A549 (cell line): ENCODE measurements at regions not wholly inside any gene's neighbourhood (a gene's known extent, or its start where the extent isn't known, plus 50 kb on each side); places are given as distances from the start of the nearest gene placed in this dataset.

ENCODE experiments used
- ATAC-seq, 2 experiments: fragments of 200-7000 bp in 1 of 2; fragments of >200 bp in 1 of 2; cut with Nextera tagmentation in 1 of 2; cut with Tn5 transposase in 1 of 2; 3 replicates each; pipeline versions ENCODE4 v1.8.0 to v1.9.1; 2018 to 2020; ENCODE audit warnings: mild to moderate bottlenecking in 1 of 2, moderate library complexity in 1 of 2
- CTCF ChIA-PET: fragments of 300-600 bp; sonication (Branson Sonifier 250); formaldehyde crosslinking; extraction: SDS; loops from one replicate; lab custom pipeline; 2021; ENCODE audit warnings: antibody characterized with exemption, inconsistent platforms; lab: Yijun Ruan, JAX
- POLR2A ChIA-PET: fragments of 350-600 bp; formaldehyde crosslinking; extraction: SDS; loops from one replicate; lab custom pipeline; 2021; ENCODE audit warnings: antibody characterized with exemption, inconsistent platforms; lab: Yijun Ruan, JAX
- DNase-seq, 2 experiments: peaks; one replicate each; pipeline versions ENCODE4 v3.0.0 to v3.0.0-alpha.2; 2011 to 2016; ENCODE audit warnings: low read depth in 1 of 2, low spot score in 1 of 2
- FAIRE-seq: peaks from 2 replicates; lab custom pipeline; 2011; peaks lifted over from hg19 to GRCh38; lab: Jason Lieb, UNC
- H3K27ac ChIP-seq, 2 experiments: fragments of >200 bp; sonication (Bioruptor Twin); formaldehyde crosslinking; 3 replicates each; pipeline ENCODE4 v1.5.1; 2016 to 2017
- H3K4me1 ChIP-seq: fragments of >200 bp; sonication (Bioruptor Twin); formaldehyde crosslinking; 3 replicates; pipeline ENCODE4 v1.6.1; 2016
- H3K4me2 ChIP-seq: fragments of >200 bp; sonication (Bioruptor Twin); formaldehyde crosslinking; 3 replicates; pipeline ENCODE4 v1.6.1; 2016
- H3K4me3 ChIP-seq: fragments of >200 bp; sonication (Bioruptor Twin); formaldehyde crosslinking; 3 replicates; pipeline ENCODE4 v1.5.1; 2016
- H3K9me3 ChIP-seq: fragments of >200 bp; sonication (Bioruptor Twin); formaldehyde crosslinking; 3 replicates; pipeline ENCODE4 v1.6.1; 2016
- BHLHE40 ChIP-seq: IDR thresholded peaks from 2 replicates; pipeline ENCODE4 v1.6.1; 2012; ENCODE audit warnings: low read depth, low read length, inconsistent platforms
- CBX8 ChIP-seq: fragments of 200-600 bp; sonication (generic); IDR thresholded peaks from 2 replicates; pipeline ENCODE4 v1.6.1; 2016
- CHD2 ChIP-seq: fragments of 150-350 bp; IDR thresholded peaks from 2 replicates; pipeline ENCODE4 v1.6.1; 2014; ENCODE audit warnings: low read length; ENCODE audit not compliant: partially characterized antibody
- EHF ChIP-seq: fragments of 250-450 bp; sonication (Bioruptor Pico); IDR thresholded peaks from 2 replicates; pipeline ENCODE4 v1.5.0; 2020; ENCODE audit warnings: mild to moderate bottlenecking
- EHMT2 ChIP-seq: fragments of 200-600 bp; sonication (generic); IDR thresholded peaks from 2 replicates; pipeline ENCODE4 v1.6.1; 2016; ENCODE audit warnings: antibody characterized with exemption, low read depth, mild to moderate bottlenecking, moderate library complexity
- EP300 ChIP-seq, 2 experiments: fragments of >200 bp; sonication (Bioruptor Twin); formaldehyde crosslinking; IDR thresholded peaks; 2 replicates in 1 of 2; 3 replicates in 1 of 2; pipeline ENCODE4 v1.6.1; 2016 to 2017
- ESRRA ChIP-seq: fragments of 150-350 bp; IDR thresholded peaks from 2 replicates; pipeline ENCODE4 v1.6.1; 2014; ENCODE audit warnings: mild to moderate bottlenecking, low read length, borderline replicate concordance
- FOSB ChIP-seq: fragments of 250-450 bp; sonication (Bioruptor Pico); IDR thresholded peaks from 2 replicates; pipeline ENCODE4 v1.5.0; 2020; ENCODE audit warnings: mild to moderate bottlenecking, moderate library complexity
- FOSL2 ChIP-seq, 2 experiments: fragments of 450-650 bp in 1 of 2; fragments of >200 bp in 1 of 2; sonication (Bioruptor Twin) in 1 of 2; formaldehyde crosslinking; IDR thresholded peaks; 2 replicates each; pipeline versions ENCODE4 v1.5.0 to v1.6.1; 2016 to 2020; ENCODE audit warnings: mild to moderate bottlenecking in 1 of 2, moderate library complexity in 1 of 2
- GATA3 ChIP-seq: IDR thresholded peaks from 2 replicates; pipeline ENCODE4 v1.6.1; 2012; ENCODE audit warnings: borderline replicate concordance
- HDAC2 ChIP-seq: fragments of 200-600 bp; sonication (generic); IDR thresholded peaks from 2 replicates; pipeline ENCODE4 v1.6.1; 2016
- JUNB ChIP-seq: fragments of >200 bp; sonication (Bioruptor Twin); formaldehyde crosslinking; IDR thresholded peaks from 2 replicates; pipeline ENCODE4 v1.6.1; 2016
- KDM5A ChIP-seq: fragments of 200-600 bp; sonication (generic); IDR thresholded peaks from 2 replicates; pipeline ENCODE4 v1.6.1; 2016; ENCODE audit warnings: antibody characterized with exemption, mild to moderate bottlenecking
- MAZ ChIP-seq: fragments of 150-350 bp; IDR thresholded peaks from 2 replicates; pipeline ENCODE4 v1.6.1; 2014; ENCODE audit warnings: antibody characterized with exemption, low read depth, low read length, borderline replicate concordance
- MYC ChIP-seq: IDR thresholded peaks from 2 replicates; pipeline ENCODE4 v1.6.1; 2012; ENCODE audit warnings: mild to moderate bottlenecking, inconsistent platforms, low read length, improper control_type of control experiment, borderline replicate concordance
- NPAS2 ChIP-seq: fragments of 250-450 bp; sonication (Bioruptor Pico); IDR thresholded peaks from 2 replicates; pipeline ENCODE4 v1.8.0; 2022; ENCODE audit warnings: mild to moderate bottlenecking, moderate library complexity, borderline replicate concordance
- PHF8 ChIP-seq: fragments of 200-600 bp; sonication (generic); IDR thresholded peaks from 2 replicates; pipeline ENCODE4 v1.6.1; 2016; ENCODE audit warnings: low read depth, mild to moderate bottlenecking, antibody characterized with exemption, moderate library complexity, borderline replicate concordance
- POLR2AphosphoS2 ChIP-seq: conservative IDR thresholded peaks from 2 replicates; pipeline ENCODE4 v1.6.1; 2012; ENCODE audit warnings: low read length, improper control_type of control experiment, inconsistent platforms
- RNF2 ChIP-seq: fragments of 200-600 bp; sonication (generic); IDR thresholded peaks from 2 replicates; pipeline ENCODE4 v1.6.1; 2016; ENCODE audit warnings: low read depth, mild to moderate bottlenecking, antibody characterized with exemption, moderate library complexity, borderline replicate concordance
- ZFP36 ChIP-seq: fragments of 450-650 bp; IDR thresholded peaks from 2 replicates; pipeline ENCODE4 v1.6.1; 2014; ENCODE audit warnings: borderline replicate concordance; ENCODE audit not compliant: partially characterized antibody
- ZNF302 ChIP-seq: fragments of 250-450 bp; sonication (Bioruptor Pico); IDR thresholded peaks from 2 replicates; pipeline ENCODE4 v1.9.0; 2021; ENCODE audit warnings: inconsistent platforms, mild to moderate bottlenecking, moderate library complexity
- ZSCAN20 ChIP-seq: fragments of 250-450 bp; sonication (Bioruptor Pico); IDR thresholded peaks from 2 replicates; pipeline ENCODE4 v1.8.0; 2022; ENCODE audit warnings: mild to moderate bottlenecking, moderate library complexity
- WGBS: methylation state at CpG from one replicate; pipeline ENCODE4 v1.1.6; 2017; ENCODE audit errors: missing lambda C conversion rate; 5-methylcytosine and 5-hydroxymethylcytosine counted together
- TF ChIP-seq, protein P1 (sequence below): fragments of 250-450 bp; sonication (Bioruptor Pico); IDR thresholded peaks from 2 replicates; pipeline ENCODE4 v1.5.0; 2020; ENCODE audit warnings: low read depth, mild to moderate bottlenecking, moderate library complexity
- TF ChIP-seq, protein P2 (sequence below): fragments of >200 bp; sonication (Bioruptor Twin); formaldehyde crosslinking; IDR thresholded peaks from 2 replicates; pipeline ENCODE4 v1.6.1; 2016
- TF ChIP-seq, protein P3 (sequence below): IDR thresholded peaks from 2 replicates; pipeline ENCODE4 v1.6.1; 2012
- TF ChIP-seq, protein P4 (sequence below): IDR thresholded peaks from 2 replicates; pipeline ENCODE4 v1.6.1; 2012
- TF ChIP-seq, protein P5 (sequence below): fragments of >200 bp; sonication (Bioruptor Twin); formaldehyde crosslinking; IDR thresholded peaks from 3 replicates; pipeline ENCODE4 v1.6.1; 2016

DNA sequence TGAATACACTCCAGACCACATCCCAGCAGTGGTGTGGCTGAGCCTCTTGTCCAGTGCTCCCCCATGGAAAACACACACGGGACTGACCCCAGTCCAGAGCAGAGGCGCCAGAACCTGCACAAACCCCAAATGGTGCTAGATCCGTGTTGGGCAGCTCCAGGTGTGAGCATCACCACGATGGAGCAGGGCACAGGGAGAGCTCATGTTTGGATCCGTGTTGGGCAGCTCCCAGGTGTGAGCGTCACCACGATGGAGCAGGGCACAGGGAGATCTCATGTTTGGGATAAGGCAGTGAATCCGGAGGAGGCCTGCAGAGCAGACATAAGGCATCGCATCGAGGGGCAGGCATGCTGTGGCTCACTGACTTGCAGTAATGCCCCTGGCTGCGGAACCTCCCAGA lies 460.0 kb upstream of the MYT1L start:
- POLR2A ChIA-PET = no interaction called here
- no peaks in the 10 kb centered on the region for H3K4me1 ChIP-seq
- H3K9me3 ChIP-seq = no peaks in the 10 kb centered on the region
- no peak overlapping the region for H3K4me2 ChIP-seq
- no peak for ATAC-seq
- H3K27ac ChIP-seq = no peak overlapping the region
- TF ChIP-seq FOSL2 (IDR thresholded peaks at IDR 0.05) (no peak), FOSL2 (CRISPR knock-in tag; IDR thresholded peaks at IDR 0.05) (no peak)
- FAIRE-seq = no peak
- H3K4me3 ChIP-seq = no peak overlapping the region
- DNase-seq = no peak
- WGBS = 23% methylated on average over 8 of the region's 11 CpGs
- CTCF ChIA-PET = no interaction called here

DNA sequence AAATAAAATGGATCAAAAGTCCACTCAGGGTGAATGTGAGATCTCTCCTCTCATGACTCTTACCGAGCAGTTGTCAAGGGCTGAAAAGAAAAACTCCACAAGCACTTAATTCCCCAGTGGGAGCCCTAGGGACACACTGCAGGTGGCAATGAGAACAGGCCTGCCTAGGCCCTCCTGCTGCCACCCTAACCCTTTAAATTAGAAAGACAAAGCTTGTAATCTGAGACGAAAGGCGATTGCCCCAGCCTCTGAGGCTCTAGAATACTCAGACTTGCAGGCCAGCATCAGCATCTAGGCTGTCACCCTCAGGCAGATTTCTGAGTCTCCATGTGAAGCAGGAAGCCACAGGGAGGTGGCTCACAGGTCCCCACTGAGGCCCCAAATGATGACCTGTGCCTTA lies 457.0 kb upstream of the MYT1L start:
- 21% methylated on average over 3 of the region's 3 CpGs for WGBS
- no peak for ATAC-seq
- POLR2A ChIA-PET = no interaction called here
- DNase-seq = no peak
- CTCF ChIA-PET = interaction anchor here (0.5 to 0.7 kb wide), 2 partner anchors 50 to 1057 kb away, joined by 3 read pairs; no protein-coding TSS in a partner anchor
- H3K9me3 ChIP-seq = no peaks in the 10 kb centered on the region
- H3K27ac ChIP-seq = no peak overlapping the region
- TF ChIP-seq NPAS2 (CRISPR knock-in tag) (no peak), HDAC2 (no peak), RNF2 (no peak), EP300 (IDR thresholded peaks at IDR 0.05) (no peak), GATA3 (no peak), ZNF302 (CRISPR knock-in tag) (no peak), EHF (CRISPR knock-in tag) (no peak), MYC (no peak), MAZ (no peak), BHLHE40 (no peak), PHF8 (no peak), ZFP36 (no peak)
- TF ChIP-seq, protein P1, sequence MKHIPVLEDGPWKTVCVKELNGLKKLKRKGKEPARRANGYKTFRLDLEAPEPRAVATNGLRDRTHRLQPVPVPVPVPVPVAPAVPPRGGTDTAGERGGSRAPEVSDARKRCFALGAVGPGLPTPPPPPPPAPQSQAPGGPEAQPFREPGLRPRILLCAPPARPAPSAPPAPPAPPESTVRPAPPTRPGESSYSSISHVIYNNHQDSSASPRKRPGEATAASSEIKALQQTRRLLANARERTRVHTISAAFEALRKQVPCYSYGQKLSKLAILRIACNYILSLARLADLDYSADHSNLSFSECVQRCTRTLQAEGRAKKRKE (CRISPR knock-in tag) = no peak
- TF ChIP-seq, protein P2, sequence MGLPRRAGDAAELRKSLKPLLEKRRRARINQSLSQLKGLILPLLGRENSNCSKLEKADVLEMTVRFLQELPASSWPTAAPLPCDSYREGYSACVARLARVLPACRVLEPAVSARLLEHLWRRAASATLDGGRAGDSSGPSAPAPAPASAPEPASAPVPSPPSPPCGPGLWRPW = no peak
- TF ChIP-seq, all 56 proteins: peak for 0
- H3K4me2 ChIP-seq = no peak overlapping the region
- no peaks in the 10 kb centered on the region for H3K4me1 ChIP-seq
- no peak overlapping the region for H3K4me3 ChIP-seq
- FAIRE-seq = no peak

DNA sequence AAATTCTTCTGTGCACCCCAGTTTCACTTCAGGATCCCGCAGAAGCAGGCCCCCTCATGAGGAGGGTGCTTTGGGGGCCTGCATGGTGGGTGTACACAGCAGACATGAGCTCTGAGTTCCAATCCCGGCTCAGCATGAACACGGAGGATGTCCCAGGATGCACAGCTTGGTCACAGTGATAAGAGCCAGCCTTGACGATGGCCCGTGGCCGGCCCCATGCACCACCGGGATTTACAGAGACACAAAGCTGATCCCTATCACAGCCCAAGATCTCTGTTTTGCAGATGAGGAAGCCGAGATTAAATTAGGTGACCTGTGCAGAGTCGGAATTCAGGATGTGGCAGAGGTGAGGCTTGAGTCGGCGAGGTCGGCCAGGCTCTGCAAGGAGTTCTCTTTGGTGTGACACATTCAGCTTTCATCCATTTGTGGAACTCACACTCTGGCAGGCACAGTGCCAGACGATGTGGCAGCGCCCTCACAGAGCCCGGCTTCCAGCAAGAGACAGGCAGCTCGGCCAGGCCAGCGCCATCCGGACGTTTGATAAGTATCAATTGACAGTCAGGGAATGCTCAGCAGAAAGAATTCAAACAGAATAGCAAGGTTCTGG lies 456.3 kb upstream of the MYT1L start:
- Histone ChIP-seq H3K4me3 (no peak overlapping the region), H3K9me3 (no peaks in the 10 kb centered on the region), H3K4me2 (no peak overlapping the region), H3K27ac (no peak overlapping the region), H3K4me1 (no peaks in the 10 kb centered on the region)
- TF ChIP-seq ZSCAN20 = no peak
- no peak for TF ChIP-seq POLR2AphosphoS2
- no peak for TF ChIP-seq EHMT2
- TF ChIP-seq CBX8 = no peak
- no peak for TF ChIP-seq BHLHE40
- TF ChIP-seq JUNB = no peak
- FAIRE-seq (no peak), DNase-seq (no peak), ATAC-seq (no peak)
- ChIA-PET POLR2A (no interaction called here), CTCF (interaction anchor here (0.5 to 0.7 kb wide), 2 partner anchors 51 to 1056 kb away, joined by 3 read pairs; no protein-coding TSS in a partner anchor)
- WGBS = 39% methylated on average over 17 of the region's 19 CpGs

DNA sequence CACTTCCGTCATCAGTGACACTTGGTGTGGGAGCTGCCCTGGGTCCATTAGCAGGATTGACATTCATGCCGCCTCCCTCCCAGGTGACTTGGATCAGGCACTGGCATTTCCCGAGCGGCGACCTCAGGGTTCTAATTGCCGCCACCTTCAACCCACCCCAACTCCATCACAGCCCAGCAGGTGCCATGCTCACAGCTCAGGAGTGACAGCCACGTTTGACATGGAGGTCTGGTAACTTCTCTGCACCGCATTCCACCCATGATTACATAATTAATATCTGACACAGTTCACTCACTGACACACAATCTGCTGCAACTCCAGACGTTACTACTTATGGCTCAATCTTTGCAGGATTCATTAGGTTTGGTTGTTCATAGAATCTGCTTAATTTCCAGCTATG lies 450.9 kb upstream of the MYT1L start:
- H3K4me2 ChIP-seq = no peak overlapping the region
- no peak overlapping the region for H3K27ac ChIP-seq
- H3K4me3 ChIP-seq = no peak overlapping the region
- WGBS = under 1% methylated on average over 8 of the region's 9 CpGs
- ChIA-PET CTCF (no interaction called here), POLR2A (no interaction called here)
- DNase-seq (no peak), FAIRE-seq (no peak), ATAC-seq (no peak)
- H3K9me3 ChIP-seq = peaks cover 10% of the 10 kb centered on the region; the same call in 1 of the 3 replicates
- no peaks in the 10 kb centered on the region for H3K4me1 ChIP-seq
- no peak for TF ChIP-seq KDM5A
- no peak for TF ChIP-seq NPAS2 (CRISPR knock-in tag)
- TF ChIP-seq FOSB = no peak
- TF ChIP-seq, protein P3, sequence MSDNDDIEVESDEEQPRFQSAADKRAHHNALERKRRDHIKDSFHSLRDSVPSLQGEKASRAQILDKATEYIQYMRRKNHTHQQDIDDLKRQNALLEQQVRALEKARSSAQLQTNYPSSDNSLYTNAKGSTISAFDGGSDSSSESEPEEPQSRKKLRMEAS = no peak
- no peak for TF ChIP-seq EP300 (IDR thresholded peaks at IDR 0.05)
- TF ChIP-seq CHD2 = no peak
- no peak for TF ChIP-seq ESRRA
- no peak for TF ChIP-seq POLR2AphosphoS2
- TF ChIP-seq, protein P4, sequence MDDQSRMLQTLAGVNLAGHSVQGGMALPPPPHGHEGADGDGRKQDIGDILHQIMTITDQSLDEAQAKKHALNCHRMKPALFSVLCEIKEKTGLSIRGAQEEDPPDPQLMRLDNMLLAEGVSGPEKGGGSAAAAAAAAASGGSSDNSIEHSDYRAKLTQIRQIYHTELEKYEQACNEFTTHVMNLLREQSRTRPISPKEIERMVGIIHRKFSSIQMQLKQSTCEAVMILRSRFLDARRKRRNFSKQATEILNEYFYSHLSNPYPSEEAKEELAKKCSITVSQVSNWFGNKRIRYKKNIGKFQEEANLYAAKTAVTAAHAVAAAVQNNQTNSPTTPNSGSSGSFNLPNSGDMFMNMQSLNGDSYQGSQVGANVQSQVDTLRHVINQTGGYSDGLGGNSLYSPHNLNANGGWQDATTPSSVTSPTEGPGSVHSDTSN = no peak
- TF ChIP-seq, protein P1 (CRISPR knock-in tag) = no peak
- TF ChIP-seq, protein P5, sequence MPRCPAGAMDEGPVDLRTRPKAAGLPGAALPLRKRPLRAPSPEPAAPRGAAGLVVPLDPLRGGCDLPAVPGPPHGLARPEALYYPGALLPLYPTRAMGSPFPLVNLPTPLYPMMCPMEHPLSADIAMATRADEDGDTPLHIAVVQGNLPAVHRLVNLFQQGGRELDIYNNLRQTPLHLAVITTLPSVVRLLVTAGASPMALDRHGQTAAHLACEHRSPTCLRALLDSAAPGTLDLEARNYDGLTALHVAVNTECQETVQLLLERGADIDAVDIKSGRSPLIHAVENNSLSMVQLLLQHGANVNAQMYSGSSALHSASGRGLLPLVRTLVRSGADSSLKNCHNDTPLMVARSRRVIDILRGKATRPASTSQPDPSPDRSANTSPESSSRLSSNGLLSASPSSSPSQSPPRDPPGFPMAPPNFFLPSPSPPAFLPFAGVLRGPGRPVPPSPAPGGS = no peak
- no peak for TF ChIP-seq CBX8
